GM18505 (cell line): ENCODE measurements at regions not wholly inside any gene's neighbourhood (a gene's known extent, or its start where the extent isn't known, plus 50 kb on each side); places are given as distances from the start of the nearest gene placed in this dataset.
"Not testable (repeated sequence)": the region's sequence is repeated elsewhere in the genome, so short reads cannot be mapped to it uniquely, and the experiment has no call there.

Experiments used
- ATAC-seq: cut with Tn5 transposase; IDR thresholded peaks from one replicate; pipeline ENCODE4 v1.9.1; 2021; ENCODE audit not compliant: unreplicated experiment
- POLR2A ChIP-seq: IDR thresholded peaks from 4 replicates; pipeline ENCODE4 v1.6.1; 2011; ENCODE audit warnings: borderline replicate concordance; ENCODE audit not compliant: insufficient read depth, insufficient read length; ENCODE audit errors: extremely low read depth

DNA sequence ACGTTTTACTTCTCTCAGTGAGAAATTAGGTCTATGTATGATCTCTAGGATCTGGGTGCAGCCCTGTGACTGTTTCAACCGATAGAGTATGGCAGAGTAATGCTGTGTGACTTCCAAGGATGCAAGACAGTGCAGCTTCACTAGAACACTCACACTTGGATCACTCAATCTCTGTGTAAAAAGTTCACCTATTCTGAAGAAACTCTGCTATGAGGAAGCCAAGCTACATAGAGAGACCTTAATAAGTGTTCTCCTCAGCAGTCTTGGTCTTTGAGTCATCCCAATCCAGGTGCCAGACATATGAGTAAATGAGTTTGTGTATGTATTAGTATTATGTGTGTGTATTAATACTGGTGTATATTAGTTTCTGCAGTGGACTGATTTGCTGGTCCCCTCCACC lies 335.0 kb downstream of the NR4A2 start:
- no peak for ATAC-seq
- TF ChIP-seq POLR2A: no peak

DNA sequence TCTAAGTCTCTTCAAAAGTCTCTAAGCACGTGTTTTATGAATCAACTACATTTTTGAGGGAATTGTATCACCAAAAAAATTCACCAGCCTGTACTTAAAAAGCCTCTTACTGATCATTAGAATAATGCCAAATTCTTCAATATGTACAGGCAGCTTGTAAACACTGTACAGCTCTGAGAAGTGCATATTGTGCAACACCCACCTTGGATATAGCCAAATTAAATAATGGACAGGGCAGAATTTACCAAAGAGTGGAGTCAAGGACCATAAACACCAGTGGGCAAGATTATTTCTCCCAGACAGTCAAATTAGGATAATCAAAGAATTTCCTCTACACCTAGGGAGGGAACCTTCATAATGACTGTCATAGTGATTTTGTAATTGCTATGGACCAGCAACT lies 338.2 kb downstream of the NR4A2 start:
- no peak for TF ChIP-seq POLR2A
- no peak for ATAC-seq

DNA sequence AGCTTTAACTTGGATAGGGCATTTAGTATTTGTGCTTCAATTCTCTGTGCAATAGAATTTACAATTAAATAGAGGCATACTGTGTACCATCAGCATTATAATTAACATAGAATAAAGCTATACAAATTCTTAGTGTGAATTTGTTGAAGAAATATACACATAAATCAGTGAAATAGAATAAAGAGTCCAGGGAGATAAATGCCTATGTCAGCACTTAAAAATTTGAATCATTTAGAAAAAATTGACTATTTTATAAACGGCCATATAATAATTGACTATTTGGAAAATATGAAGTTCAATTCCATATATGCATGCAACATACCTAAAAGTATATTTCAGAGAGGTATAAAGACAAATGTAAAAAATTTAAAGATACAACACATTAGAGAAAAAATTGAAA lies 348.7 kb downstream of the NR4A2 start:
- no peak for ATAC-seq
- no peak for TF ChIP-seq POLR2A

- TF ChIP-seq POLR2A: no peak
- no peak for ATAC-seq
These were observed 350.4 kb downstream of the NR4A2 start for GRCh38 chr2:155982135-155982534.

GRCh38 chr2:155980941-155981560 lies 351.5 kb downstream of the NR4A2 start:
- ATAC-seq: peak; percentile 88
- no peak for TF ChIP-seq POLR2A

DNA sequence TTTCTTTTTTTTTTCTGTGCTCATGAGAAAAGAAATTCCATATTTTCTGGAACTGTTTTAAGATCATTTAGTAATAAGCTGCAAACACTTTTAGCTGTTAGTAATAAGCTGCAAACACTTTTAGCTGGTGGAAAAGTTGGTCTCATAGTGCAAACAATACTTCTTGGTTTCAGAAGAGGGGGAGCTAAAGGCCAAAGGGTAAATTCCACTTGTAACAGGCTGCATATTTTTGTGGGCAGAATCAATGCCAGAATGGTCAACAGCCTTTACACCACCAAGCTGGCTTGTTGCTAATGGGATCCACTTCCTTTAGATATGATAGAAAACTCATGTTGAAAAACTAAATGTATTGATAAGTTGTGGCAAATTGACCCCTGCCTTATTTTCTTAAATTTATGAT lies 356.8 kb downstream of the NR4A2 start:
- no peak for ATAC-seq
- no peak for TF ChIP-seq POLR2A

DNA sequence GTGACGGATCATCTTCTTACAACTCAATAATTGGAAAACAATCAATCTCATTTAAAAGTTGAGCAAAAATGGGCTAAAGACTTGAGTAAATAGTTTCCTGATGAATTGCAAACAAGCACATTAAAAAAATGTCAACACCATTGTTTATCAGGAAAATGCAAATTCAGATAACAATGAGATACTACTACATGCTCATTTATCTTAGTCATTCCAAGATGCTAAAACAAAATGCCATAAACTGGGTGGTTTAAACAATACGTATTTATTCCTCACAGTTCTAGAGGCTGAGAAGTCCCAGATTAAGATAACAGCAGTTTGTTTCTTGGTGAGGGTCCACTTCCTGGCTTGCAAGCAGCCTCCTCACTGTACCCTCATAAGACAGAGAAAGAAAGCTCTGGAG lies 359.6 kb downstream of the NR4A2 start:
- no peak for TF ChIP-seq POLR2A
- ATAC-seq: no peak

- not testable (repeated sequence) for ATAC-seq
These were observed 366.5 kb downstream of the NR4A2 start for GRCh38 chr2:155966064-155966471.

DNA sequence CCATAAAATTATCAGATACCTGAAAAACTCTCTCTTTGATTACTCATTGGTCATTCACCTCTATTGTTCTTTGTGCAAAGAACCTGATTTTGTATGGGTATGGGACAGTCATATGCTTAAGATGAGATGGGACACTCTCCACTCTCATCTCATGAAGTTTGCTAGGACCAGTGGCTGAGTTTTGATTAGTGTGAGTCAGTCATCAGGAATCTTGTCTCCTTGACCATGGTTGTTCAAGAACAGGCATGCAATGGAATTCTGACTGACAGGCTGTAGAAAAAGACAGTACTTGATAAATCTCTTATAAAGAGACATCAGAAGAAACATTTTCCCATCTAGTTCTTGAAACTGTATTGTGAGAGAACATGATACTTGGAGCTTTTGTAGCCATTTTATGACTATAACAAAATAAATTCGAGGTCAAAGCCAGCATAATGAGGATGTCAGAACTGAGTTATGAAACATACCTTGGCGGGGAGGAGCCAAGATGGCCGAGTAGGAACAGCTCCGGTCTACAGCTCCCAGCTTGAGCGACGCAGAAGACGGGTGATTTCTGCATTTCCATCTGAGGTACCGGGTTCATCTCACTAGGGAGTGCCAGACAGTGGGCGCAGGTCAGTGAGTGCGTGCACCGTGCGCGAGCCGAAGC lies 367.0 kb downstream of the NR4A2 start:
- TF ChIP-seq POLR2A: no peak
- ATAC-seq: no peak

DNA sequence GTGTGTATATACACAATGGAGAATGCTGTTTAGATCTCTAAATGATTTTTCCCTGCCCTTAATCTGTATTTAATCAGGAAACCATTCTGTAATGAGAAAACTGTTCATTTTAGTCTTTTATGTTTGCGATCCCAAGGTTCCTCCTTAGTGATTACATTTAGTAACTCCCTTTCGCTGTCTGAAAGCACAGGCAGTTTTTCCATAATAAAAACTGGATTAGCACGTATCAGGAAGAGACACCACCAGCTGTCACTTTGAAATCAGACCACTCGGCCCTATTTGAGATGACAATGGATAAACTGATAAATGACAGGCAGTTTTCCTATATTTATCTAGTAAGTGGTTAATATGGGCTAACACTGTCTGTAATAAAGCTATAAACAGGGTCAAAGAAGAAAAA lies 370.9 kb downstream of the NR4A2 start:
- no peak for TF ChIP-seq POLR2A
- ATAC-seq: no peak

DNA sequence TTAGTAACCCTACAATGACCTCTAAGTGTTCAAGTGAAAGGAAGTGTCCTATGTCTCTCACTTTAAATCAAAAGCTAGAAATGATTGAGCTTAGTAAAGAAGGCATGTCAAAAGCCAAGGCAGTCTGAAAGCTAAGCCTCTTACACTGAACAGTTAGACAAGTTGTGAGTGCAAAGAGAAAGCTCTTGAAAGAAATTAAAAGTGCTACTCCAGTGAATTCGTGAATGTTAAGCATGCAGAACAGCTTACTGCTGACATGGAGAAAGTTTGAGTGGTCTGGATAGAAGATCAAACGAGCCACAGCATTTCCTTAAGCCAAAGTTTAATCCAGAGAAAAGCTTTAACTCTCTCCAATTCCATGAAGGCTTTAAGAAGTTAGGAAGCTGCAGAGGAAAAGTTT lies 373.7 kb downstream of the NR4A2 start:
- ATAC-seq: no peak
- TF ChIP-seq POLR2A: no peak

- ATAC-seq: no peak
- no peak for TF ChIP-seq POLR2A
These were observed 385.5 kb downstream of the NR4A2 start for GRCh38 chr2:155947069-155947468.

GRCh38 chr2:155944218-155944617 lies 388.3 kb downstream of the NR4A2 start:
- no peak for TF ChIP-seq POLR2A
- ATAC-seq: no peak

- no peak for TF ChIP-seq POLR2A
- no peak for ATAC-seq
These were observed 402.2 kb downstream of the NR4A2 start for GRCh38 chr2:155930312-155930711.

GRCh38 chr2:155917380-155917779 lies 415.1 kb downstream of the NR4A2 start:
- no peak for TF ChIP-seq POLR2A

More at GRCh38 chr2:155917380-155917779, 415.1 kb downstream of the NR4A2 start:
- no peak for ATAC-seq
